GM23338 (cell line): ENCODE measurements at regions not wholly inside any gene's neighbourhood (a gene's known extent, or its start where the extent isn't known, plus 50 kb on each side); places are given as distances from the start of the nearest gene placed in this dataset.
"Not testable (repeated sequence)": the region's sequence is repeated elsewhere in the genome, so short reads cannot be mapped to it uniquely, and the experiment has no call there.

Experiments used
- CREB1 ChIP-seq: fragments of 250-450 bp; sonication (Bioruptor Pico); IDR thresholded peaks from 2 replicates; pipeline ENCODE4 v1.5.0; 2020; ENCODE audit warnings: low read depth, mild to moderate bottlenecking, moderate library complexity
- CTCF ChIP-seq, 2 experiments: fragments of 200-600 bp in 1 of 2; sonication (generic) in 1 of 2; conservative IDR thresholded peaks; 2 replicates each; pipeline versions ENCODE4 v1.5.1 to v1.6.1; 2016 to 2017; ENCODE audit warnings: antibody characterized with exemption in 2 of 2, low read depth in 2 of 2, mild to moderate bottlenecking in 2 of 2, moderate library complexity in 1 of 2
- EZH2 ChIP-seq: fragments of 200-600 bp; sonication (generic); IDR thresholded peaks from one replicate; pipeline ENCODE4 v1.8.0; 2017; ENCODE audit warnings: antibody characterized with exemption, mild to moderate bottlenecking, low read depth; ENCODE audit not compliant: unreplicated experiment

GRCh38 chrX:222800-223513 is 58.2 kb upstream of the PLCXD1 start:
- not testable (repeated sequence) for TF ChIP-seq CTCF (conservative IDR thresholded peaks at IDR 0.05; ENCODE audit: low read depth in 2 of 2); EZH2; CREB1 (CRISPR knock-in tag)
